ENCODE measurements at regions not wholly inside any gene's neighbourhood (a gene's known extent, or its start where the extent isn't known, plus 50 kb on each side); places are given as distances from the start of the nearest gene placed in this dataset.

DNA sequence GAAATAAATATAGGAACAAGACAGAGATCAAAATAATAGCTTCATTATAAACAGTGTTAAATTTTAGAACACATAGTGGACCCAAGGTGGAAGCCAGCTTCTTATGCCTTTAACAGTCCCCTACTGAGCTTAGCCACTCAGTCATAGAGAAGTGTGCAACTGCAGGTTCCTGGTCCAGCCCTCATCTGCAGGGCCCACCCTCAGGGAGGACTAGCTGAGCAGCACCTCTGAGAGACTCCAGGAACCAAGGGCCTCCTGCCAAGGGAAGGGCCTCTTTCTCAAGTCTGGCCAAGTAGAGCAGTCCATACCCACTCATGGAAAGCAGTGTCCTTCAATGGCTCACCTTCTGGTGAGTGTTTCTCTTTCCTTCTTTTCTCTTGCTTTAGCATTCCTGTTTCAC, 173.7 kb upstream of the PRPS1L1 start:
- ChIA-PET POLR2A (interaction anchor here (0.6 to 1.8 kb wide), 7 partner anchors 11 to 712 kb away, joined by 3 to 8 read pairs (median 3); no protein-coding TSS in a partner anchor), CTCF (ENCODE audit: unreplicated experiment) (interaction anchor here (1.0 kb wide), 1 partner anchor 10 kb away, joined by 3 read pairs; no protein-coding TSS in a partner anchor)
- intact Hi-C loops (cut with micrococcal nuclease; ENCODE audit: unreplicated experiment), result no loop called here
- no peak overlapping the region for H2AFZ ChIP-seq (ENCODE audit: low read length)
- no peak for TF ChIP-seq EZH2phosphoT487 (IDR thresholded peaks at IDR 0.05; ENCODE audit: borderline replicate concordance, low read depth, low read length)
- TF ChIP-seq, protein P1, sequence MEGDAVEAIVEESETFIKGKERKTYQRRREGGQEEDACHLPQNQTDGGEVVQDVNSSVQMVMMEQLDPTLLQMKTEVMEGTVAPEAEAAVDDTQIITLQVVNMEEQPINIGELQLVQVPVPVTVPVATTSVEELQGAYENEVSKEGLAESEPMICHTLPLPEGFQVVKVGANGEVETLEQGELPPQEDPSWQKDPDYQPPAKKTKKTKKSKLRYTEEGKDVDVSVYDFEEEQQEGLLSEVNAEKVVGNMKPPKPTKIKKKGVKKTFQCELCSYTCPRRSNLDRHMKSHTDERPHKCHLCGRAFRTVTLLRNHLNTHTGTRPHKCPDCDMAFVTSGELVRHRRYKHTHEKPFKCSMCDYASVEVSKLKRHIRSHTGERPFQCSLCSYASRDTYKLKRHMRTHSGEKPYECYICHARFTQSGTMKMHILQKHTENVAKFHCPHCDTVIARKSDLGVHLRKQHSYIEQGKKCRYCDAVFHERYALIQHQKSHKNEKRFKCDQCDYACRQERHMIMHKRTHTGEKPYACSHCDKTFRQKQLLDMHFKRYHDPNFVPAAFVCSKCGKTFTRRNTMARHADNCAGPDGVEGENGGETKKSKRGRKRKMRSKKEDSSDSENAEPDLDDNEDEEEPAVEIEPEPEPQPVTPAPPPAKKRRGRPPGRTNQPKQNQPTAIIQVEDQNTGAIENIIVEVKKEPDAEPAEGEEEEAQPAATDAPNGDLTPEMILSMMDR (conservative IDR thresholded peaks at IDR 0.05; ENCODE audit: low read length), result no peak
- DNase-seq (ENCODE audit: low spot score), result no peak
- H3K9me3 ChIP-seq (ENCODE audit: low read length), result no peaks in the 10 kb centered on the region
- H3K27ac ChIP-seq (ENCODE audit: low read depth, low read length, poor library complexity, severe bottlenecking), result no peak overlapping the region
- H3K4me3 ChIP-seq (ENCODE audit: low read depth, low read length, poor library complexity, severe bottlenecking), result no peak overlapping the region
- no peaks in the 10 kb centered on the region for H3K36me3 ChIP-seq (ENCODE audit: insufficient read depth, low read length)
- no peaks in the 10 kb centered on the region for H3K9me2 ChIP-seq (ENCODE audit: insufficient read depth, low read length)
- peaks cover 8% of the 10 kb centered on the region for H3K4me1 ChIP-seq (ENCODE audit: insufficient read depth, low read length, poor library complexity, severe bottlenecking)
- H3K79me2 ChIP-seq (ENCODE audit: insufficient read depth, low read depth, low read length), result no peaks in the 10 kb centered on the region
- no peak overlapping the region for H3K4me2 ChIP-seq (ENCODE audit: low read length)
- BruUV-seq (replicated peaks), result no TSS peak
- H4K20me1 ChIP-seq (ENCODE audit: insufficient read depth, low read length), result no peaks in the 10 kb centered on the region

DNA sequence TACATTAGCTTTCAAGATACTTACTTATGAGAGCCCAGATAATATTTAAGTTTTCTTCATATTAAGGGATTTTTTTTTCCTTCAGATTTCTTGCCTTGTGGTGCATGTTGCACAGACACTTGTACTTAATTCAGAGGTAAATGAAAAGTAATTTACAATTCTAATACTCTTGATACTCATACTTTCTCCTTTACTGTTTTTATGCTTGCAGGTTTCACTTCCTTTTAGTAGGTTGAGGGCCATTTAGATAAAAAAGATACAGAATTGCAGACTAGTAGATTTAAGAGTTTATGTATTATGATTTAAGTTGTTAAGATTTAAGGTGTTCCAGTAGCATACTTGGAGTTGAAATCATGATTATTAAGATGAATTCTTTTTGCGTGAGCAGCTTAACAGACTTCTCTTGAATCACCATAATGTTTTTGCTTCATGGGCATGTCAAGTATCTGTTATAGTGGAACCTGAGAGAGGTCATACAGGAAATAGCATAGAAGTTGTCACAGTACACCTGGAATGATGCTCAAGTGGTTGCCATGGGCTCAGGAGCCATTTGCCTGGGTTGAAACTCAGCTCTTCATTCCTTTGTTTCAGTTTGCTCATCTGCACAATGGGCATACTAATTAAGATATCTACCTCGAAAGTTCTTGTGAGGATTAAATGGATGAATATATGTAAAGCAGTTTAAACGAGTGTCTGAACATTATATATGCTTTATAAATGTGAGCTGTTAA, 174.8 kb upstream of the PRPS1L1 start:
- Histone ChIP-seq H3K9me2 (ENCODE audit: insufficient read depth, low read length) (no peaks in the 10 kb centered on the region), H3K4me2 (ENCODE audit: low read length) (peak overlapping the region; percentile 27; the same call in 1 of the 2 replicates), H3K27ac (ENCODE audit: low read depth, low read length, poor library complexity, severe bottlenecking) (no peak overlapping the region), H2AFZ (ENCODE audit: low read length) (no peak overlapping the region), H3K9me3 (ENCODE audit: low read length) (no peaks in the 10 kb centered on the region), H3K4me1 (ENCODE audit: insufficient read depth, low read length, poor library complexity, severe bottlenecking) (peaks cover 8% of the 10 kb centered on the region), H3K79me2 (ENCODE audit: insufficient read depth, low read depth, low read length) (no peaks in the 10 kb centered on the region), H4K20me1 (ENCODE audit: insufficient read depth, low read length) (no peaks in the 10 kb centered on the region), H3K4me3 (ENCODE audit: low read depth, low read length, poor library complexity, severe bottlenecking) (no peak overlapping the region), H3K36me3 (ENCODE audit: insufficient read depth, low read length) (no peaks in the 10 kb centered on the region)
- no peak for TF ChIP-seq EZH2phosphoT487 (IDR thresholded peaks at IDR 0.05; ENCODE audit: borderline replicate concordance, low read depth, low read length)
- TF ChIP-seq, protein P1 (conservative IDR thresholded peaks at IDR 0.05; ENCODE audit: low read length), result no peak
- BruUV-seq (replicated peaks), result no TSS peak
- DNase-seq (ENCODE audit: low spot score), result peak; percentile 7
- intact Hi-C loops (cut with micrococcal nuclease; ENCODE audit: unreplicated experiment), result no loop called here
- CTCF ChIA-PET (ENCODE audit: unreplicated experiment), result no interaction called here
- POLR2A ChIA-PET, result interaction anchor here (1.8 kb wide), 1 partner anchor 12 kb away, joined by 7 read pairs; no protein-coding TSS in a partner anchor

DNA sequence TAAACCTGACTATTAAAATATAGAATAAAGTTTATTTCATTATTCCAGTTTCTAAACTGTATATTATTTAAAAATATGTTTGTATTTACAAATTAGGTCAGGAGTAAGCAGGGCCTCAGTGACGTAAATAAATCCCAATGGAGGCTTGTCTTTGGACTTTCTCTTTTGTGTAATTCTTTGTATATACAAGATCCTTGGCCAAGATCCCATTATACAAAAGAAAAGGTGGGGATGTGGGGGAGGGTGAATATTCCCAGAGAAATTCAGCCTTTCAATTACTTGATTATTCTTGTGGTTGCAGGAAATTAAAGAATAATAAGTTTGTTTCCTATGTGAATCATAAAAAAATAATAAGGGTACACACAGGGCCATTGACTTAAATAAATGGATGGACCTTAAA, 178.7 kb upstream of the PRPS1L1 start:
- intact Hi-C loops (cut with micrococcal nuclease; ENCODE audit: unreplicated experiment), result no loop called here
- Histone ChIP-seq H3K9me2 (ENCODE audit: insufficient read depth, low read length) (no peaks in the 10 kb centered on the region), H3K79me2 (ENCODE audit: insufficient read depth, low read depth, low read length) (no peaks in the 10 kb centered on the region), H3K4me3 (ENCODE audit: low read depth, low read length, poor library complexity, severe bottlenecking) (no peak overlapping the region), H3K4me2 (ENCODE audit: low read length) (no peak overlapping the region), H3K36me3 (ENCODE audit: insufficient read depth, low read length) (no peaks in the 10 kb centered on the region), H2AFZ (ENCODE audit: low read length) (no peak overlapping the region), H3K27ac (ENCODE audit: low read depth, low read length, poor library complexity, severe bottlenecking) (no peak overlapping the region), H3K9me3 (ENCODE audit: low read length) (no peaks in the 10 kb centered on the region), H3K4me1 (ENCODE audit: insufficient read depth, low read length, poor library complexity, severe bottlenecking) (peaks cover 8% of the 10 kb centered on the region), H4K20me1 (ENCODE audit: insufficient read depth, low read length) (no peaks in the 10 kb centered on the region)
- ChIA-PET POLR2A (no interaction called here), CTCF (ENCODE audit: unreplicated experiment) (no interaction called here)
- BruUV-seq (replicated peaks), result no TSS peak
- no peak for DNase-seq (ENCODE audit: low spot score)
- TF ChIP-seq, protein P1 (conservative IDR thresholded peaks at IDR 0.05; ENCODE audit: low read length), result no peak
- TF ChIP-seq EZH2phosphoT487 (IDR thresholded peaks at IDR 0.05; ENCODE audit: borderline replicate concordance, low read depth, low read length), result no peak
